ENCODE measurements at regions not wholly inside any gene's neighbourhood (a gene's known extent, or its start where the extent isn't known, plus 50 kb on each side); places are given as distances from the start of the nearest gene placed in this dataset.

GRCh38 chr2:34838408-34838807 lies 1239.3 kb upstream of the FAM98A start:
- no peak overlapping the region for H3K9ac ChIP-seq (ENCODE audit: low read length)
- no peak overlapping the region for H3K27ac Mint-ChIP-seq (ENCODE audit: unreplicated experiment)
- H3K36me3 Mint-ChIP-seq (ENCODE audit: low read depth, unreplicated experiment) = no peaks in the 10 kb centered on the region
- no peaks in the 10 kb centered on the region for H3K4me1 Mint-ChIP-seq (ENCODE audit: low read depth, unreplicated experiment)
- no peaks in the 10 kb centered on the region for H3K27me3 ChIP-seq (ENCODE audit: insufficient read depth, low read length)
- no peak overlapping the region for H3K27ac ChIP-seq (ENCODE audit: low read depth, low read length)
- DNase-seq (ENCODE audit: low read depth) (no peak), FAIRE-seq (no peak)
- peaks cover 2% of the 10 kb centered on the region for H3K9me3 Mint-ChIP-seq (ENCODE audit: unreplicated experiment)
- H3K4me1 ChIP-seq (ENCODE audit: insufficient read depth, low read length) = no peaks in the 10 kb centered on the region
- no peak overlapping the region for H2AFZ ChIP-seq (ENCODE audit: low read depth, low read length)
- H3K27me3 Mint-ChIP-seq (ENCODE audit: low read depth, unreplicated experiment) = no peaks in the 10 kb centered on the region
- H3K4me2 ChIP-seq (ENCODE audit: low read length) = no peak overlapping the region
- TF ChIP-seq CTCF (IDR thresholded peaks at IDR 0.05; ENCODE audit: insufficient read depth, low read depth, low read length) (no peak), EZH2 (IDR thresholded peaks at IDR 0.05; ENCODE audit: insufficient read depth, low read length) (no peak)
- no peaks in the 10 kb centered on the region for H3K9me3 ChIP-seq (ENCODE audit: insufficient read depth, low read depth, low read length)
- no peaks in the 10 kb centered on the region for H3K79me2 ChIP-seq (ENCODE audit: insufficient read depth, low read length)
- H3K4me3 ChIP-seq (ENCODE audit: insufficient read depth, low read depth, low read length) = no peak overlapping the region
- H4K20me1 ChIP-seq (ENCODE audit: insufficient read depth, low read length) = no peaks in the 10 kb centered on the region
- no peak overlapping the region for H3K4me3 Mint-ChIP-seq (ENCODE audit: unreplicated experiment)
- no peaks in the 10 kb centered on the region for H3K36me3 ChIP-seq (ENCODE audit: insufficient read depth, low read length)

- Histone ChIP-seq H4K20me1 (ENCODE audit: insufficient read depth, low read length) (no peaks in the 10 kb centered on the region), H3K27ac (ENCODE audit: low read depth, low read length) (no peak overlapping the region), H3K4me1 (ENCODE audit: insufficient read depth, low read length) (no peaks in the 10 kb centered on the region), H3K9me3 (ENCODE audit: insufficient read depth, low read depth, low read length) (no peaks in the 10 kb centered on the region), H2AFZ (ENCODE audit: low read depth, low read length) (no peak overlapping the region), H3K27me3 (ENCODE audit: insufficient read depth, low read length) (no peaks in the 10 kb centered on the region), H3K36me3 (ENCODE audit: insufficient read depth, low read length) (no peaks in the 10 kb centered on the region), H3K4me3 (ENCODE audit: insufficient read depth, low read depth, low read length) (no peak overlapping the region), H3K79me2 (ENCODE audit: insufficient read depth, low read length) (no peaks in the 10 kb centered on the region), H3K4me2 (ENCODE audit: low read length) (no peak overlapping the region), H3K9ac (ENCODE audit: low read length) (no peak overlapping the region)
- no peaks in the 10 kb centered on the region for H3K4me1 Mint-ChIP-seq (ENCODE audit: low read depth, unreplicated experiment)
- no peak for TF ChIP-seq CTCF (IDR thresholded peaks at IDR 0.05; ENCODE audit: insufficient read depth, low read depth, low read length)
- TF ChIP-seq EZH2 (IDR thresholded peaks at IDR 0.05; ENCODE audit: insufficient read depth, low read length) = no peak
- FAIRE-seq (no peak), DNase-seq (ENCODE audit: low read depth) (no peak)
- H3K27me3 Mint-ChIP-seq (ENCODE audit: low read depth, unreplicated experiment) = no peaks in the 10 kb centered on the region
- no peak overlapping the region for H3K27ac Mint-ChIP-seq (ENCODE audit: unreplicated experiment)
- H3K9me3 Mint-ChIP-seq (ENCODE audit: unreplicated experiment) = peaks cover 2% of the 10 kb centered on the region
- no peak overlapping the region for H3K4me3 Mint-ChIP-seq (ENCODE audit: unreplicated experiment)
- H3K36me3 Mint-ChIP-seq (ENCODE audit: low read depth, unreplicated experiment) = no peaks in the 10 kb centered on the region
Measured at GRCh38 chr2:34836361-34836760, 1237.3 kb upstream of the FAM98A start.

GRCh38 chr2:34831096-34831495 lies 1232.0 kb upstream of the FAM98A start:
- H3K27me3 ChIP-seq (ENCODE audit: insufficient read depth, low read length) = no peaks in the 10 kb centered on the region
- no peaks in the 10 kb centered on the region for H4K20me1 ChIP-seq (ENCODE audit: insufficient read depth, low read length)
- peaks cover 7% of the 10 kb centered on the region for H3K4me1 Mint-ChIP-seq (ENCODE audit: low read depth, unreplicated experiment)
- H3K4me3 Mint-ChIP-seq (ENCODE audit: unreplicated experiment) = no peak overlapping the region
- no peaks in the 10 kb centered on the region for H3K36me3 Mint-ChIP-seq (ENCODE audit: low read depth, unreplicated experiment)
- FAIRE-seq = no peak
- H3K9me3 Mint-ChIP-seq (ENCODE audit: unreplicated experiment) = peaks cover 2% of the 10 kb centered on the region
- TF ChIP-seq CTCF (IDR thresholded peaks at IDR 0.05; ENCODE audit: insufficient read depth, low read depth, low read length) (no peak), EZH2 (IDR thresholded peaks at IDR 0.05; ENCODE audit: insufficient read depth, low read length) (no peak)
- no peak overlapping the region for H3K27ac Mint-ChIP-seq (ENCODE audit: unreplicated experiment)
- no peak overlapping the region for H3K4me2 ChIP-seq (ENCODE audit: low read length)
- no peaks in the 10 kb centered on the region for H3K79me2 ChIP-seq (ENCODE audit: insufficient read depth, low read length)
- peaks cover 4% of the 10 kb centered on the region for H3K9me3 ChIP-seq (ENCODE audit: insufficient read depth, low read depth, low read length)
- no peak overlapping the region for H3K4me3 ChIP-seq (ENCODE audit: insufficient read depth, low read depth, low read length)
- no peak overlapping the region for H3K27ac ChIP-seq (ENCODE audit: low read depth, low read length)
- H3K4me1 ChIP-seq (ENCODE audit: insufficient read depth, low read length) = no peaks in the 10 kb centered on the region
- H3K9ac ChIP-seq (ENCODE audit: low read length) = no peak overlapping the region
- DNase-seq (ENCODE audit: low read depth) = no peak
- H3K36me3 ChIP-seq (ENCODE audit: insufficient read depth, low read length) = no peaks in the 10 kb centered on the region
- H3K27me3 Mint-ChIP-seq (ENCODE audit: low read depth, unreplicated experiment) = no peaks in the 10 kb centered on the region
- H2AFZ ChIP-seq (ENCODE audit: low read depth, low read length) = no peak overlapping the region
